Gastroesophageal sphincter (tissue), 3 donors: ENCODE measurements at regions not wholly inside any gene's neighbourhood (a gene's known extent, or its start where the extent isn't known, plus 50 kb on each side); places are given as distances from the start of the nearest gene placed in this dataset.

Source experiments
- CTCF ChIP-seq, 4 experiments: fragments of 200-600 bp in 2 of 4; fragments of 450-650 bp in 2 of 4; sonication (generic) in 1 of 4; IDR thresholded peaks; one replicate each; pipeline ENCODE4 v1.5.1; 2017 to 2019; ENCODE audit warnings: antibody characterized with exemption in 4 of 4, mild to moderate bottlenecking in 2 of 4, moderate library complexity in 2 of 4
- POLR2AphosphoS5 ChIP-seq: sonication (generic); formaldehyde crosslinking; IDR thresholded peaks from one replicate; pipeline ENCODE4 v1.6.1; 2017; ENCODE audit warnings: antibody characterized with exemption

DNA sequence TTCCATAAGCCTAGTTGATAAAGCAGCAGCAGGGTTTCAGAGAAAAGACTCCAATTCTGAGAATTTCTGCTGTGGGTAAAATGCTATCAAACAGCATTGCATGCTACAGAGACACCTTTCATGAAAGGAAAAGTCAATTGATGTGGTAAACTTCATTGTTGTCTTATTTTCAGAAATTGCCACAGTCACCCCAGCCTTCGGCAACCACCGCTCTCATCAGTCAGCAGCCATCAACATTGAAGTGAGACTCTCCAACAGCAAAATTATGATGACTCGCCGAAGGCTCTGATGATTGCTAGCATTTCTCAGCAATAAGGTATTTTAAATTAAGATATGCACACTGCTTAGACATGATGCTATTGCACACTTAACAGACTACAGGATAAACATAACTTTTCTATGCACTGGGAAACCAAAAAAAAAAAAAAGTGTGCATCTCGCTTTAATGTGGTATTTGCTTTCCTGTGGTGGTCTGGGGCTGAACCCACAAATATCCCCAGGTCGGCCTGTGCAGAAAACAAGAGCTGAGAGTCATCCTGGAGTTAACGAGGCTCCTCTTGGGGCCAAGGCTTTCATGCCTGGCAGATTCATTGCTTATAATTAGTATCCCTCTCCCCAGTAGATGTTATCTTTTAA lies 192.1 kb downstream of the CTTN start:
- TF ChIP-seq CTCF (IDR thresholded peaks at IDR 0.05) (no peak), POLR2AphosphoS5 (no peak)
